Prostate gland (tissue), 2 donors: ENCODE measurements at regions not wholly inside any gene's neighbourhood (a gene's known extent, or its start where the extent isn't known, plus 50 kb on each side); places are given as distances from the start of the nearest gene placed in this dataset.

ENCODE experiments used
- DNase-seq: peaks from one replicate; pipeline ENCODE4 v3.0.0-alpha.2; 2019; ENCODE audit warnings: low spot score
- H3K27ac ChIP-seq, 2 donors: fragments of 200-600 bp; sonication (generic); 2 replicates each; pipeline ENCODE4 v1.5.1; 2017 to 2019
- H3K27me3 ChIP-seq: fragments of 200-600 bp; sonication (generic); replicated peaks from 2 replicates; pipeline ENCODE4 v1.5.1; 2019; ENCODE audit not compliant: insufficient read depth
- H3K36me3 ChIP-seq, 2 donors: fragments of 200-600 bp; sonication (generic); 1 replicate in 1 of 2; 2 replicates in 1 of 2; pipeline versions ENCODE4 v1.5.1 to v1.8.1; 2017 to 2019
- H3K4me1 ChIP-seq: fragments of 200-600 bp; sonication (generic); replicated peaks from 2 replicates; pipeline ENCODE4 v1.5.1; 2019
- H3K4me3 ChIP-seq, 2 donors: fragments of 200-600 bp; sonication (generic); 2 replicates each; pipeline ENCODE4 v1.5.1; 2017 to 2019
- H3K9me3 ChIP-seq: fragments of 200-600 bp; sonication (generic); 2 replicates; pipeline ENCODE4 v1.5.1; 2017
- POLR2A ChIP-seq: fragments of 450-650 bp; IDR thresholded peaks from one replicate; pipeline ENCODE4 v1.6.1; 2016; ENCODE audit warnings: antibody characterized with exemption, mild to moderate bottlenecking
- POLR2AphosphoS5 ChIP-seq: sonication (generic); formaldehyde crosslinking; IDR thresholded peaks from one replicate; pipeline ENCODE4 v1.6.1; 2017; ENCODE audit warnings: antibody characterized with exemption
- WGBS: methylation state at CpG from one replicate; pipeline ENCODE4 v1.1.5; 2018; 5-methylcytosine and 5-hydroxymethylcytosine counted together
- intact Hi-C: fragments of 100-400 bp; cut with DNase I; formaldehyde crosslinking; loops from one replicate; pipeline ENCODE4 v1.14.2; 2022
- TF ChIP-seq, protein P1 (sequence below), 4 experiments: fragments of 200-600 bp in 2 of 4; fragments of 450-650 bp in 2 of 4; sonication (generic) in 2 of 4; IDR thresholded peaks; 1 replicate in 3 of 4; 2 replicates in 1 of 4; pipeline ENCODE4 v1.5.1; 2016 to 2019; ENCODE audit warnings: antibody characterized with exemption in 4 of 4, mild to moderate bottlenecking in 2 of 4, moderate library complexity in 2 of 4

DNA sequence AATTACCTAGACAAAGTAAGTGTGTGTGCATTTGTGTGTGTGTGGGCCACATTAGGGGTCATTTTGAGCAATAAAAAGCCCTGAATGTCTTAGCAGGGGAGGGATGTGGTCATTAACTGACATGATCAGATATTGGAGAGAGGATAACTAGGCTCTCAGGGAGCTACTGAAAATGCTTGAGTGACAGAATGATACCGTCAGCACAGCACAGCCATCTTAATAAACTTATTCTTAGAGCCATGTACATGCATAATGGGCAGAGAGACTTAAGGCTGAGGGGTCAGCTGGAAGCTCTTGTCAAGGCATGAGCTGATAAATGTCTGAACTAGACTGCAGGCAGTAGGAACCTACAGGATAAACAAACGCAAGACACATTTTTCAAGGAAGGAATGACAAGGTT lies 239.1 kb upstream of the NCAM1 start:
- H3K4me1 ChIP-seq = no peaks in the 10 kb centered on the region
- intact Hi-C loops = no loop called here
- WGBS = 47% methylated on average over 2 of the region's 2 CpGs
- DNase-seq = no peak
- no peaks in the 10 kb centered on the region for H3K9me3 ChIP-seq
- no peak overlapping the region for H3K27ac ChIP-seq
- TF ChIP-seq, protein P1, sequence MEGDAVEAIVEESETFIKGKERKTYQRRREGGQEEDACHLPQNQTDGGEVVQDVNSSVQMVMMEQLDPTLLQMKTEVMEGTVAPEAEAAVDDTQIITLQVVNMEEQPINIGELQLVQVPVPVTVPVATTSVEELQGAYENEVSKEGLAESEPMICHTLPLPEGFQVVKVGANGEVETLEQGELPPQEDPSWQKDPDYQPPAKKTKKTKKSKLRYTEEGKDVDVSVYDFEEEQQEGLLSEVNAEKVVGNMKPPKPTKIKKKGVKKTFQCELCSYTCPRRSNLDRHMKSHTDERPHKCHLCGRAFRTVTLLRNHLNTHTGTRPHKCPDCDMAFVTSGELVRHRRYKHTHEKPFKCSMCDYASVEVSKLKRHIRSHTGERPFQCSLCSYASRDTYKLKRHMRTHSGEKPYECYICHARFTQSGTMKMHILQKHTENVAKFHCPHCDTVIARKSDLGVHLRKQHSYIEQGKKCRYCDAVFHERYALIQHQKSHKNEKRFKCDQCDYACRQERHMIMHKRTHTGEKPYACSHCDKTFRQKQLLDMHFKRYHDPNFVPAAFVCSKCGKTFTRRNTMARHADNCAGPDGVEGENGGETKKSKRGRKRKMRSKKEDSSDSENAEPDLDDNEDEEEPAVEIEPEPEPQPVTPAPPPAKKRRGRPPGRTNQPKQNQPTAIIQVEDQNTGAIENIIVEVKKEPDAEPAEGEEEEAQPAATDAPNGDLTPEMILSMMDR (IDR thresholded peaks at IDR 0.05) = no peak
- no peak for TF ChIP-seq POLR2A
- TF ChIP-seq POLR2AphosphoS5 = no peak
- H3K4me3 ChIP-seq = no peak overlapping the region
- no peaks in the 10 kb centered on the region for H3K27me3 ChIP-seq
- H3K36me3 ChIP-seq = no peaks in the 10 kb centered on the region

DNA sequence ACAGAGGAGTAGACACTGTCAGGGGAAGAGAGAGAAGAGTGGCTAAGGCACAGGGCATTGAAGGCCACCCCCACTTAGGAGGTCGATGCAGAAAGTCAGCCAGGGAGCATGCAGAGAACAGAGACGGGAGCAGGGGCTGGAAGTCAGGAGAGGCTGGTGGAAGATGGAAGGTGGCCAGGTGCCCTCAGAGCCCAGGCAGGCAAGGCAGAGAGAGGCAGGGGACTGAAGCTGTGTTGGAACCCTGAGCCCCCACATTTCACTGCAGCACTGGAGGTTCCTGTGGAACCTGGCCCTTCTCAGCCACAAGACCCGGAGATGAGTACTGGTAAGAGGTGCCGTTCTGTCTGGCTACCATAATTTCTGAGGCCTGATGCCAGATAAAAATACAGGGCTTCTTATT lies 238.3 kb upstream of the NCAM1 start:
- Histone ChIP-seq H3K4me3 (no peak overlapping the region), H3K4me1 (no peaks in the 10 kb centered on the region), H3K27ac (no peak overlapping the region), H3K36me3 (no peaks in the 10 kb centered on the region), H3K27me3 (no peaks in the 10 kb centered on the region), H3K9me3 (no peaks in the 10 kb centered on the region)
- TF ChIP-seq POLR2A (no peak), POLR2AphosphoS5 (no peak)
- TF ChIP-seq, protein P1 (IDR thresholded peaks at IDR 0.05) = no peak
- WGBS = 64% methylated on average over 4 of the region's 4 CpGs
- DNase-seq = no peak
- intact Hi-C loops = no loop called here

DNA sequence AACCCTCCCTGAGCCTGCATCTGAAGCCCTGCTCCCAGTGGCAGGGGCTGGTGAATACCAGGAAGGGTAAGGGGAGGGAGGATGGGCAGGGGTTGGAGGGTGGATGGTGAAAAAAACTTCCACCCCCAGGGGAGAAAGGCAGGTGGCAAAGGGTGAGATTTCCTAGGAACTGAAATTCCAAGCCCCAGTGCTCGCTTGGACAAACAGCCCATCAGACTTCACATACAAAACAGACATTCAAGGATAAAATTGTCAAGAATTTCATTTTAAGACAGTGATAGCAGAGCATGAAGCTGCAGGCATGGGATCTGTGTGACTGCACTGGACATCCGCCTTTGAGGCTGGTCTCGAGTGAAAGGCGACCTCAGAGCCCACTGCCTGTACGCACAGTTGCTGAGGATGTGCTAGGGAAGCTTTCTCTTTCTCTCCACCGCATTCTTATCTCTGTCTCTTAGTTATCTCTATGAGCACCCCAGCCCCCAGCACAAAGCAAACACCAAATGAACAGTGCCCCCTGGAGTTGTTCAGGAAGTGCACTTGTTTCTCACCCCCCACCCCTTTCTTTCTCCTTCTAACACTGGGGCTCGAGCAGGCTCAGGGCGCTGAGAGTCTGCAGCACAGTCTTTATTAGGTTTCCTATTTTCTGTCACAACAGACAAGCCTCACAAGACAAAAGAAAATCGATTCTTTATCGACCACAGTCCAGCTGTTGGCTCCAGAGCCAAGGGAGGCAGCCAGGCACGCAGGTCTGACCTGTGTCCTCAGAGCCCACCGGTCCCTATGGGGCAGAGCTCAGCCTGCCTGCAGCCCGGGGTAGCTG lies 237.3 kb upstream of the NCAM1 start:
- Histone ChIP-seq H3K36me3 (no peaks in the 10 kb centered on the region), H3K4me1 (no peaks in the 10 kb centered on the region), H3K4me3 (no peak overlapping the region), H3K9me3 (no peaks in the 10 kb centered on the region), H3K27ac (no peak overlapping the region), H3K27me3 (no peaks in the 10 kb centered on the region)
- DNase-seq = no peak
- 78% methylated on average over 12 of the region's 13 CpGs for WGBS
- TF ChIP-seq, protein P1 (IDR thresholded peaks at IDR 0.05) = no peak
- TF ChIP-seq POLR2A (no peak), POLR2AphosphoS5 (no peak)
- intact Hi-C loops = no loop called here

DNA sequence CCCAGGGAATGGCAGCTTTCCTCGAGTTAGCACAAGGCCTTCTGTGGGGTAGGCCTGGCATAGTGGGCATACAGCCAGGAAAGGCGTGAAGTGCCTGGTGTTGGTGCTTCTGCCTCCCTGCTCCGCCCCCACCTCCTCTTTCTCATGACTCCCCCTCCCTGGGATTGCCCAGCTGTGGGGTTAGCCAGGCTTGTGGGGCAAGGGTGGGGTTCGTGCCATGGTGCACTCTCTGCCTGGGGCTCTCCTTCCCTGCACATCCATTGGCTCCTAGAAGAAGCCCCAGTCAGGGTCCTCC lies 236.8 kb upstream of the NCAM1 start:
- 100% methylated on average over 1 of the region's 4 CpGs for WGBS
- no peak for TF ChIP-seq POLR2AphosphoS5
- TF ChIP-seq, protein P1 (IDR thresholded peaks at IDR 0.05) = no peak
- TF ChIP-seq POLR2A = no peak
- H3K36me3 ChIP-seq = no peaks in the 10 kb centered on the region
- H3K27me3 ChIP-seq = no peaks in the 10 kb centered on the region
- H3K4me1 ChIP-seq = no peaks in the 10 kb centered on the region
- no peak overlapping the region for H3K27ac ChIP-seq
- no peaks in the 10 kb centered on the region for H3K9me3 ChIP-seq
- intact Hi-C loops = no loop called here
- DNase-seq = no peak
- H3K4me3 ChIP-seq = no peak overlapping the region

DNA sequence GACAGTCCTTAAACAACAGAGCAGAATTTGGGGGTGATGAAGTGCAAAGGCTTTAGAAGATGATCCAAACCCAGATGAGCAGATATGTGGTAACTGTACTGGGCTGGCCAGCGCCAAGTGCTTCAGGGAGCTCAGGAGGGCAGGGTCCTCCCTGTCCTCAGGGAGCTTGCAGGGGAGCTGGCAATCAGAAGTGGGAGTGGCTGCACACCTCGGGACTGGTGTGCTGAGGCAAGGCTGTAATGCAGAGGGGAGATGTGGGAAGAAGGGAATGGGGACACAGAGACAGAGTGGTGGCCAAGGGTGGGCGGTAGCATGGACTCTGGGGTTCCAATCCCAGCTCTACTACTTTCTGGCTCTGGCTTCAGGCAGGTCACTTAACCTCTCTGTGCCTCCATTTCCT lies 235.6 kb upstream of the NCAM1 start:
- Histone ChIP-seq H3K4me1 (no peaks in the 10 kb centered on the region), H3K4me3 (no peak overlapping the region), H3K9me3 (no peaks in the 10 kb centered on the region), H3K36me3 (no peaks in the 10 kb centered on the region), H3K27me3 (no peaks in the 10 kb centered on the region), H3K27ac (no peak overlapping the region)
- WGBS = 73% methylated on average over 3 of the region's 3 CpGs
- DNase-seq = no peak
- TF ChIP-seq, protein P1 (IDR thresholded peaks at IDR 0.05) = no peak
- TF ChIP-seq POLR2AphosphoS5 = no peak
- no peak for TF ChIP-seq POLR2A
- intact Hi-C loops = no loop called here
